Upper lobe of left lung (tissue), 4 donors: ENCODE measurements at regions not wholly inside any gene's neighbourhood (a gene's known extent, or its start where the extent isn't known, plus 50 kb on each side); places are given as distances from the start of the nearest gene placed in this dataset.

ENCODE experiments used
- EP300 ChIP-seq, 4 donors: sonication (generic); formaldehyde crosslinking; IDR thresholded peaks; one replicate each; pipeline ENCODE4 v1.5.1; 2017; ENCODE audit warnings: antibody characterized with exemption in 4 of 4, control low read depth in 2 of 4
- POLR2A ChIP-seq, 4 donors: fragments of 450-650 bp; IDR thresholded peaks; one replicate each; pipeline ENCODE4 v1.5.1; 2016 to 2017; ENCODE audit warnings: antibody characterized with exemption in 4 of 4, mild to moderate bottlenecking in 2 of 4
- POLR2AphosphoS5 ChIP-seq, 2 donors: sonication (generic); formaldehyde crosslinking; IDR thresholded peaks; one replicate each; pipeline ENCODE4 v1.5.1; 2017; ENCODE audit warnings: antibody characterized with exemption in 2 of 2
- TF ChIP-seq, protein P1 (sequence below), 6 experiments: fragments of 450-650 bp in 4 of 6; fragments of 200-600 bp in 2 of 6; sonication (generic) in 2 of 6; IDR thresholded peaks; one replicate each; pipeline ENCODE4 v1.5.1; 2016 to 2019; ENCODE audit warnings: antibody characterized with exemption in 6 of 6

DNA sequence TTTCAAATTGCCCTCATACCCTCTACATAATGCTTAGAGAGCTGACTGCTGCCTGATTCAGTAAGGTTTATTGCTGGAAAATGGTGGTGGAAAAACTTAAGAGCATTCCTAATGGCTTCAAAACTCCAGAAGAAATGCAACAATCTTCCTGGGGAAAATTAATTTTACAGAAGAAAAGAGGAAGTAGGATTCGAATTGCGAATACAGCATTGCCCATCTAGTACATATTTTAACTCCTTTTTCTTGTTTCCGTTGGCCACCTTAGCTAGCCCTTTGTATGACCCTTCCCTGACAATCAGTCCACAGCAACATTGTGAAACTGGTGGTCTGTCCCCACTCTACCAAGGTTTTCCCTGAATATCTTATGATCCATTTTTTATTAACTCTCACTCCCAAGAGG, 224.7 kb downstream of the MTX2 start:
- TF ChIP-seq POLR2A (IDR thresholded peaks at IDR 0.05) (no peak), POLR2AphosphoS5 (IDR thresholded peaks at IDR 0.05) (no peak), EP300 (IDR thresholded peaks at IDR 0.05) (no peak)
- TF ChIP-seq, protein P1, sequence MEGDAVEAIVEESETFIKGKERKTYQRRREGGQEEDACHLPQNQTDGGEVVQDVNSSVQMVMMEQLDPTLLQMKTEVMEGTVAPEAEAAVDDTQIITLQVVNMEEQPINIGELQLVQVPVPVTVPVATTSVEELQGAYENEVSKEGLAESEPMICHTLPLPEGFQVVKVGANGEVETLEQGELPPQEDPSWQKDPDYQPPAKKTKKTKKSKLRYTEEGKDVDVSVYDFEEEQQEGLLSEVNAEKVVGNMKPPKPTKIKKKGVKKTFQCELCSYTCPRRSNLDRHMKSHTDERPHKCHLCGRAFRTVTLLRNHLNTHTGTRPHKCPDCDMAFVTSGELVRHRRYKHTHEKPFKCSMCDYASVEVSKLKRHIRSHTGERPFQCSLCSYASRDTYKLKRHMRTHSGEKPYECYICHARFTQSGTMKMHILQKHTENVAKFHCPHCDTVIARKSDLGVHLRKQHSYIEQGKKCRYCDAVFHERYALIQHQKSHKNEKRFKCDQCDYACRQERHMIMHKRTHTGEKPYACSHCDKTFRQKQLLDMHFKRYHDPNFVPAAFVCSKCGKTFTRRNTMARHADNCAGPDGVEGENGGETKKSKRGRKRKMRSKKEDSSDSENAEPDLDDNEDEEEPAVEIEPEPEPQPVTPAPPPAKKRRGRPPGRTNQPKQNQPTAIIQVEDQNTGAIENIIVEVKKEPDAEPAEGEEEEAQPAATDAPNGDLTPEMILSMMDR (IDR thresholded peaks at IDR 0.05) = no peak
